ENCODE measurements at regions not wholly inside any gene's neighbourhood (a gene's known extent, or its start where the extent isn't known, plus 50 kb on each side); places are given as distances from the start of the nearest gene placed in this dataset.
A peak's percentile ranks its signal among the peaks of the same experiment; 100 is the strongest.

GRCh38 chr18:55866886-55867285 lies 278.9 kb upstream of the TCF4 start:
- Histone ChIP-seq H3K79me2 (ENCODE audit: control insufficient read depth, insufficient read depth, low read length) (no peaks in the 10 kb centered on the region), H3K4me2 (ENCODE audit: low read length) (no peak overlapping the region), H2BK5ac (ENCODE audit: low read length) (no peak overlapping the region), H3K4ac (ENCODE audit: low read depth, low read length) (no peak overlapping the region), H3K36me3 (ENCODE audit: control insufficient read depth, insufficient read depth, low read length) (no peaks in the 10 kb centered on the region), H3K27me3 (ENCODE audit: insufficient read depth, low read length, poor library complexity) (no peaks in the 10 kb centered on the region), H2BK15ac (replicated peaks; ENCODE audit: low read depth) (no peak overlapping the region), H3K79me1 (ENCODE audit: low read length) (no peaks in the 10 kb centered on the region), H3K4me1 (ENCODE audit: control insufficient read depth, low read depth, low read length) (no peaks in the 10 kb centered on the region), H3K23ac (ENCODE audit: low read length) (no peak overlapping the region), H2AK5ac (ENCODE audit: low read length) (no peak overlapping the region), H3K27ac (ENCODE audit: low read depth, low read length) (no peak overlapping the region), H2BK120ac (ENCODE audit: low read depth, low read length) (no peak overlapping the region), H3K18ac (ENCODE audit: low read length) (no peak overlapping the region), H4K8ac (ENCODE audit: low read depth, low read length) (no peak overlapping the region), H4K5ac (ENCODE audit: low read length) (no peak overlapping the region), H3K9ac (ENCODE audit: low read length) (no peak overlapping the region), H3K4me3 (ENCODE audit: low read length) (no peak overlapping the region), H3K56ac (ENCODE audit: low read length) (no peak overlapping the region)
- DNase-seq, result no peak
- no CpG with 5 or more reads among the region's 7 CpGs for WGBS (ENCODE audit: extremely low coverage, insufficient coverage, low lambda C conversion rate)

DNA sequence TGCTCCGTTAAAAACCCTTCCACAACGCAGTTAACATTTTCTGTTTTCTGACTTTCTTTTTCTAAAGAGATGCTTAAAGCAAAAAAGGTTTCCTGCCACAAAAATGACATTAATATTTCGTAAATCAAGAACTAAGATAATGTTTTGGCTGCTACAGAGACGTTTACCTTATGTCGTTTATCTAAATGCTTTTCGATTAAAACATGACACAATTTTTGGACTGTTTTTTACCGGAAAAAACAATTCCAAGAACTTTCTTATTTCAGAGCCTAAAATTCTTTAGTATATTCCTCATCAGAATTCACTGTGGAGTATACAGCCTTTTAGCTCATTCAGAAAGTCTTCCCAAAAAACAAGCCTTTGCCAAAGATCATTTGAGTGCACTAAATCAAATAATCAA lies 278.0 kb upstream of the TCF4 start:
- H3K18ac ChIP-seq (ENCODE audit: low read length), result no peak overlapping the region
- no peak overlapping the region for H3K56ac ChIP-seq (ENCODE audit: low read length)
- H3K79me2 ChIP-seq (ENCODE audit: control insufficient read depth, insufficient read depth, low read length), result no peaks in the 10 kb centered on the region
- H2BK120ac ChIP-seq (ENCODE audit: low read depth, low read length), result no peak overlapping the region
- H2BK5ac ChIP-seq (ENCODE audit: low read length), result no peak overlapping the region
- H3K4me1 ChIP-seq (ENCODE audit: control insufficient read depth, low read depth, low read length), result peaks cover 4% of the 10 kb centered on the region
- no peak overlapping the region for H3K4me2 ChIP-seq (ENCODE audit: low read length)
- H3K79me1 ChIP-seq (ENCODE audit: low read length), result no peaks in the 10 kb centered on the region
- no peak overlapping the region for H4K5ac ChIP-seq (ENCODE audit: low read length)
- DNase-seq, result no peak
- WGBS (ENCODE audit: extremely low coverage, insufficient coverage, low lambda C conversion rate), result no CpG with 5 or more reads among the region's 7 CpGs
- H3K36me3 ChIP-seq (ENCODE audit: control insufficient read depth, insufficient read depth, low read length), result no peaks in the 10 kb centered on the region
- no peak overlapping the region for H3K9ac ChIP-seq (ENCODE audit: low read length)
- H3K27me3 ChIP-seq (ENCODE audit: insufficient read depth, low read length, poor library complexity), result no peaks in the 10 kb centered on the region
- no peak overlapping the region for H3K4ac ChIP-seq (ENCODE audit: low read depth, low read length)
- H3K23ac ChIP-seq (ENCODE audit: low read length), result no peak overlapping the region
- no peak overlapping the region for H2AK5ac ChIP-seq (ENCODE audit: low read length)
- no peak overlapping the region for H4K8ac ChIP-seq (ENCODE audit: low read depth, low read length)
- H2BK15ac ChIP-seq (replicated peaks; ENCODE audit: low read depth), result no peak overlapping the region
- no peak overlapping the region for H3K4me3 ChIP-seq (ENCODE audit: low read length)
- H3K27ac ChIP-seq (ENCODE audit: low read depth, low read length), result no peak overlapping the region

GRCh38 chr18:55864281-55864680 lies 276.3 kb upstream of the TCF4 start:
- Histone ChIP-seq H3K27ac (ENCODE audit: low read depth, low read length) (no peak overlapping the region), H3K27me3 (ENCODE audit: insufficient read depth, low read length, poor library complexity) (no peaks in the 10 kb centered on the region), H3K56ac (ENCODE audit: low read length) (no peak overlapping the region), H2BK120ac (ENCODE audit: low read depth, low read length) (no peak overlapping the region), H2BK5ac (ENCODE audit: low read length) (no peak overlapping the region), H3K79me2 (ENCODE audit: control insufficient read depth, insufficient read depth, low read length) (no peaks in the 10 kb centered on the region), H3K4me2 (ENCODE audit: low read length) (no peak overlapping the region), H3K4ac (ENCODE audit: low read depth, low read length) (no peak overlapping the region), H3K23ac (ENCODE audit: low read length) (no peak overlapping the region), H3K18ac (ENCODE audit: low read length) (no peak overlapping the region), H2AK5ac (ENCODE audit: low read length) (no peak overlapping the region), H3K36me3 (ENCODE audit: control insufficient read depth, insufficient read depth, low read length) (no peaks in the 10 kb centered on the region), H4K5ac (ENCODE audit: low read length) (no peak overlapping the region), H4K8ac (ENCODE audit: low read depth, low read length) (no peak overlapping the region), H3K4me1 (ENCODE audit: control insufficient read depth, low read depth, low read length) (peaks cover 4% of the 10 kb centered on the region), H3K79me1 (ENCODE audit: low read length) (no peaks in the 10 kb centered on the region), H3K4me3 (ENCODE audit: low read length) (no peak overlapping the region), H2BK15ac (replicated peaks; ENCODE audit: low read depth) (no peak overlapping the region), H3K9ac (ENCODE audit: low read length) (no peak overlapping the region)
- no peak for DNase-seq
- WGBS (ENCODE audit: extremely low coverage, insufficient coverage, low lambda C conversion rate), result no CpG with 5 or more reads among the region's 1 CpG

- no peak overlapping the region for H3K4me2 ChIP-seq (ENCODE audit: low read length)
- H3K56ac ChIP-seq (ENCODE audit: low read length), result no peak overlapping the region
- H4K5ac ChIP-seq (ENCODE audit: low read length), result no peak overlapping the region
- no peak overlapping the region for H3K18ac ChIP-seq (ENCODE audit: low read length)
- no peaks in the 10 kb centered on the region for H3K79me1 ChIP-seq (ENCODE audit: low read length)
- H3K9ac ChIP-seq (ENCODE audit: low read length), result no peak overlapping the region
- H3K4ac ChIP-seq (ENCODE audit: low read depth, low read length), result no peak overlapping the region
- H3K79me2 ChIP-seq (ENCODE audit: control insufficient read depth, insufficient read depth, low read length), result no peaks in the 10 kb centered on the region
- H3K23ac ChIP-seq (ENCODE audit: low read length), result no peak overlapping the region
- H3K27me3 ChIP-seq (ENCODE audit: insufficient read depth, low read length, poor library complexity), result no peaks in the 10 kb centered on the region
- H3K4me3 ChIP-seq (ENCODE audit: low read length), result no peak overlapping the region
- no peak overlapping the region for H3K27ac ChIP-seq (ENCODE audit: low read depth, low read length)
- DNase-seq, result no peak
- no peaks in the 10 kb centered on the region for H3K36me3 ChIP-seq (ENCODE audit: control insufficient read depth, insufficient read depth, low read length)
- H2BK5ac ChIP-seq (ENCODE audit: low read length), result no peak overlapping the region
- H3K4me1 ChIP-seq (ENCODE audit: control insufficient read depth, low read depth, low read length), result peaks cover 4% of the 10 kb centered on the region
- H2BK120ac ChIP-seq (ENCODE audit: low read depth, low read length), result no peak overlapping the region
- H2BK15ac ChIP-seq (replicated peaks; ENCODE audit: low read depth), result no peak overlapping the region
- H4K8ac ChIP-seq (ENCODE audit: low read depth, low read length), result no peak overlapping the region
- WGBS (ENCODE audit: extremely low coverage, insufficient coverage, low lambda C conversion rate), result no CpG with 5 or more reads among the region's 7 CpGs
- no peak overlapping the region for H2AK5ac ChIP-seq (ENCODE audit: low read length)
Measured at GRCh38 chr18:55863876-55864275, 275.9 kb upstream of the TCF4 start.

DNA sequence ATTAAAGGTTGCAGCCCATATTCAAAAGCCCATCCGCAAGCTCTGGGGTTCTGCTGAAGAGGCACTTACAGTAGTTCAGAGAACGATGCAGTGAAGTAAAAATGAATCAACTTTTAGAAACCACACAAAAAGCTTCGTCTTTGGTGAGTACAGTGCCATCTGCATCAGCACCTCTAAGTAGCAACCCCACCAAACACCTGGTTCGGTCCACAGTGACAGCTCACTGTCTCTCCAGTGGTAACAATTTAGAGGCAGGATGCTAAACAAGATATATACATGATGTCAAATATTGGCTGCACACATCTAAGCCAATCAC lies 275.4 kb upstream of the TCF4 start:
- H3K4me3 ChIP-seq (ENCODE audit: low read length), result no peak overlapping the region

DNA sequence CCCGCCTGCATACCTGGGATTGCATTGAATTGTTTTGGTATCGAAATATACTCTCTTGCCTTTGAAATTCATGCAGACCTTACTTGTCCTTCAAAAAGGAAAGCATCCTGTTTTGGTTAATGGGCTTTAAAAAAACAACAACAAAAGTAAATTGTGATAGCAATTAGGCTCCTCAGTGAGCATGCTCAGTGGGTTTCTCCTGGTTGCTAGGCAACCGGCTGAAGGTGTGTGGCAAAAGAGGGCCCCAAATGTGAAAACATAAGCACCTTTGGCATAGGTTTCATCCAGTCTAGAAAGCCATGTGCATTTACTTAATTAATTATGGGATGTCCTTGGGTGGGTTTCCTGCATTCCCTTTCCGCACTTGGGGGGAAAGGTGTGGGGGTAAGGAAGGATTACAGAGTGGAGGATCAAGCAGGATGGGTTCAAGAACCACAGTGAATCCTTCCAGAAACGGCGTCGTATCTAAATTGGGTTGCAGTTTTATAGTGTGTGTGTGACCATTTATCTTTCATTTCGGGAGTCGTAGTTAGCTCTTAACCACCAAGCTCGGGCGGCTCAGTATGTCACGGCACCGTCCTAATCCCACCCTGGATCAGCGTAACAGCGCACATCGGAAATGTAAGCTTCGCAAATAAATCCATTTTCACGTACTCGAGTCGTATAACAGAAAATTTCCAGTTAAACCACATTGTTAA lies 274.9 kb upstream of the TCF4 start:
- no peaks in the 10 kb centered on the region for H3K27me3 ChIP-seq (ENCODE audit: insufficient read depth, low read length, poor library complexity)
- no peak overlapping the region for H4K8ac ChIP-seq (ENCODE audit: low read depth, low read length)
- WGBS (ENCODE audit: extremely low coverage, insufficient coverage, low lambda C conversion rate), result no CpG with 5 or more reads among the region's 20 CpGs
- no peak overlapping the region for H2BK5ac ChIP-seq (ENCODE audit: low read length)
- no peak overlapping the region for H2BK120ac ChIP-seq (ENCODE audit: low read depth, low read length)
- H3K4me2 ChIP-seq (ENCODE audit: low read length), result no peak overlapping the region
- H3K79me1 ChIP-seq (ENCODE audit: low read length), result no peaks in the 10 kb centered on the region
- H3K4ac ChIP-seq (ENCODE audit: low read depth, low read length), result no peak overlapping the region
- H3K36me3 ChIP-seq (ENCODE audit: control insufficient read depth, insufficient read depth, low read length), result no peaks in the 10 kb centered on the region
- no peak overlapping the region for H4K5ac ChIP-seq (ENCODE audit: low read length)
- H2BK15ac ChIP-seq (replicated peaks; ENCODE audit: low read depth), result no peak overlapping the region
- no peaks in the 10 kb centered on the region for H3K79me2 ChIP-seq (ENCODE audit: control insufficient read depth, insufficient read depth, low read length)
- H3K18ac ChIP-seq (ENCODE audit: low read length), result no peak overlapping the region
- no peak overlapping the region for H3K56ac ChIP-seq (ENCODE audit: low read length)
- H2AK5ac ChIP-seq (ENCODE audit: low read length), result no peak overlapping the region
- no peak overlapping the region for H3K4me3 ChIP-seq (ENCODE audit: low read length)
- H3K23ac ChIP-seq (ENCODE audit: low read length), result no peak overlapping the region
- peak; percentile 57 for DNase-seq
- no peak overlapping the region for H3K27ac ChIP-seq (ENCODE audit: low read depth, low read length)
- no peak overlapping the region for H3K9ac ChIP-seq (ENCODE audit: low read length)
- H3K4me1 ChIP-seq (ENCODE audit: control insufficient read depth, low read depth, low read length), result peaks cover 4% of the 10 kb centered on the region

More for the DNA sequence above, 275.4 kb upstream of the TCF4 start:
- Histone ChIP-seq H3K79me2 (ENCODE audit: control insufficient read depth, insufficient read depth, low read length) (no peaks in the 10 kb centered on the region), H4K5ac (ENCODE audit: low read length) (no peak overlapping the region), H3K4me1 (ENCODE audit: control insufficient read depth, low read depth, low read length) (peaks cover 4% of the 10 kb centered on the region), H3K27ac (ENCODE audit: low read depth, low read length) (no peak overlapping the region), H2BK5ac (ENCODE audit: low read length) (no peak overlapping the region), H4K8ac (ENCODE audit: low read depth, low read length) (no peak overlapping the region), H3K9ac (ENCODE audit: low read length) (no peak overlapping the region), H2BK15ac (replicated peaks; ENCODE audit: low read depth) (no peak overlapping the region), H3K79me1 (ENCODE audit: low read length) (no peaks in the 10 kb centered on the region), H3K4ac (ENCODE audit: low read depth, low read length) (no peak overlapping the region), H3K23ac (ENCODE audit: low read length) (no peak overlapping the region), H2BK120ac (ENCODE audit: low read depth, low read length) (no peak overlapping the region), H2AK5ac (ENCODE audit: low read length) (no peak overlapping the region), H3K27me3 (ENCODE audit: insufficient read depth, low read length, poor library complexity) (no peaks in the 10 kb centered on the region), H3K18ac (ENCODE audit: low read length) (no peak overlapping the region), H3K4me2 (ENCODE audit: low read length) (no peak overlapping the region), H3K36me3 (ENCODE audit: control insufficient read depth, insufficient read depth, low read length) (no peaks in the 10 kb centered on the region), H3K56ac (ENCODE audit: low read length) (no peak overlapping the region)
- WGBS (ENCODE audit: extremely low coverage, insufficient coverage, low lambda C conversion rate), result no CpG with 5 or more reads among the region's 4 CpGs
- DNase-seq, result no peak
